GM18508 (cell line): ENCODE measurements at regions not wholly inside any gene's neighbourhood (a gene's known extent, or its start where the extent isn't known, plus 50 kb on each side); places are given as distances from the start of the nearest gene placed in this dataset.
"Not testable (repeated sequence)": the region's sequence is repeated elsewhere in the genome, so short reads cannot be mapped to it uniquely, and the experiment has no call there.

Experiments
- ATAC-seq: cut with Tn5 transposase; IDR thresholded peaks from one replicate; pipeline ENCODE4 v1.9.1; 2021; ENCODE audit warnings: moderate number of reproducible peaks; ENCODE audit not compliant: insufficient read depth, unreplicated experiment

DNA sequence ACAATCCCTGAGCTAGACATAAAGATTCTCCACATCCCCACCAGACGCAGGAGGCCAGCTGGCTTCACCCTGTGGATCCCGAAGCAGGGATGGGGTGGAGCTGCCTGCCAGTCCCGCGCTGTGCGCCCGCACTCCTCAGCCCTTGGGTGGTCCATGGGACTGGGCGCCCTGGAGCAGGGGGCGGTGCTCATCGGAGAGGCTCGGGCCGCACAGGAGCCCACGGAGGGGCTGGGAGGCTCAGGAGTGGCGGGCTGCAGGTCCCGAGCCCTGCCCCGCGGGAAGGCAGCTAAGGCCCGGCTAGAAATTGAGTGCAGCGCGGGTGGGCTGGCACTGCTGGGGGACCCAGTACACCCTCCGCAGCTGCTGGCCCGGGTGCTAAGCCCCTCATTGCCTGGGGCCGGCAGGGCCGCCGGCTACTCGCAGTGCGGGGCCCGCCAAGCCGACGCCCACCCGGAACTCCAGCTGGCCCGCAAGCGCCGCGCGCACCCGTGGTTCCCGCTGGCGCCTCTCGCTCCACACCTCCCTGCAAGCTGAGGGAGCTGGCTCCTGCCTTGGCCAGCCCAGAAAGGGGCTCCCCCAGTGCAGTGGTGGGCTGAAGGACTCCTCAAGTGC lies 1032.2 kb upstream of the PCDH20 start:
- not testable (repeated sequence) for ATAC-seq

- no peak for ATAC-seq
Observed at GRCh38 chr13:62444805-62445204, 1029.2 kb upstream of the PCDH20 start.

GRCh38 chr13:62434081-62434480 lies 1018.4 kb upstream of the PCDH20 start:
- no peak for ATAC-seq

DNA sequence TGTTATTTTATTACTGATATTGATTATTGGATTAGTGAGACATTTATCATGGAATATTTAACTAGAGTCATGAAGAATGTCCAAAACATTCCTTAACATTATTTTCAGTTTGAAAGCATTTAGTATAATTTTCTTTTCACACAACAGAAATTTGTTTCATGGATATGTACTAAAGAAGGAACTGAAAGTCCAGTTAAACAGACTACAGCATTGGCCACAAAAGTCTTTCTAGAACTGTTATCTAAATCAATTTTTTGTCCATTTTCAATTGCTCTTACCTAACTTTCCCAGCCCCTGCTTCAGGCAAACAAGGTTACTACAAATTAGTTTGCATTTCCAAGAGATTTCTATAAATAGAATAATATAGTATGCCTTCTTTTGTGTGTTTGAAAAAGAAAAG lies 1018.0 kb upstream of the PCDH20 start:
- ATAC-seq = no peak

- no peak for ATAC-seq
Observed at GRCh38 chr13:62432906-62433305, 1017.3 kb upstream of the PCDH20 start.

DNA sequence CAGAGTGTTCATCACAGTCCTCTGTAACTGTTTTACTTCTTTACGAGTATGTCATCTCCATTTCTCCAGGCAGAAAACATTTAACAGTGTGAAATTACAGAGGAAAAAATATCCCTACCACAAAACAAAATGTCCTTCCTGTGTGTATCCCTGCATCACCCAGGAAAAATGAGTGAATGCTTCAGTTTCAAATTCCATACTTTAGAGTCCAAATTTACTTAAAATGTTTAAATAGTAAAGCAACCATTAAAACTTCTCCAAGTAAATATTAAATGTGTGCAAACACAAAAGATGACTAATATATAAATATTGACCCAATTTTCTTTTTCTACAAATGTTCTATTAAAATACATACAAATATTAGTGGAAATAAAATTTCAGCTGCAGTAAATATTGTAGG lies 1016.6 kb upstream of the PCDH20 start:
- ATAC-seq = no peak

- ATAC-seq = no peak
Observed at GRCh38 chr13:62431852-62432251, 1016.2 kb upstream of the PCDH20 start.

GRCh38 chr13:62418872-62419271 lies 1003.2 kb upstream of the PCDH20 start:
- ATAC-seq = no peak

DNA sequence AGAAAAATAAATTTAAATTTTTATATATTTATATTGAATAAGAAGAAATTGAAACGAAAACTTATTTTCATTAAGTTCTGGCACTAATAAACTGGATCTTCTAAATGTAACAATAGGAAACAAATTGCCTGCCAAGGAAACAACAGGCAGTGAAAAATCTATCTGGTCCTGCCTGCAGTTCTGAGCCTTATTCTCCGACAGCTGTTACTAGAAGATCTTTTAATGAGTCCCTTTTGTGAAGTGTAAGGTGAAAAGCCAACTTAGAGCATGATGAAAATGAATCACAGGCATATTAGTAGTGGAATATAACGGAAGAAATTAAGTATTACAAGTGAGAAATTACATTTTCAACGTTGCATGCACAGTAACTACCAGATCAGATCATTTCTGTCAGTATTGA lies 1002.7 kb upstream of the PCDH20 start:
- ATAC-seq = no peak

- ATAC-seq = no peak
Observed at GRCh38 chr13:62407871-62408270, 992.2 kb upstream of the PCDH20 start.

GRCh38 chr13:62388515-62388914 lies 972.9 kb upstream of the PCDH20 start:
- no peak for ATAC-seq

DNA sequence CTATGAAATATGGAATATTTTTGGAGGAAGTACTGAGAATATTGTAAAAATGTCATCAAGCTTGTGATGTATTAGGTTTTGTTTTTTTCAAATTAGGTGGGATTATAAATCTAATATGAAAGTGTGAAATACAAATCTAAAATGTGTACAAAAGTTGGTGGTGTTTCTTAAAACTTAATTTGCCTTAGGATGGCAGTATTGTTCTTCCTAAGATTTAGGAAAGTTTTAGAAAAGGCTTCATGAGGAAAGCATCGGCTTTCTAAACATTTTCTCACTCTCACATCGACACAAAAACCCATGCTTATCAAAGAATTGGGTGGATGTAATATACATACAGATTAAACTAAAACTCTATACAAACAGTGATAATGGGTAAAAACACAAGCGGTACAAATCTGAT lies 972.0 kb upstream of the PCDH20 start:
- no peak for ATAC-seq

DNA sequence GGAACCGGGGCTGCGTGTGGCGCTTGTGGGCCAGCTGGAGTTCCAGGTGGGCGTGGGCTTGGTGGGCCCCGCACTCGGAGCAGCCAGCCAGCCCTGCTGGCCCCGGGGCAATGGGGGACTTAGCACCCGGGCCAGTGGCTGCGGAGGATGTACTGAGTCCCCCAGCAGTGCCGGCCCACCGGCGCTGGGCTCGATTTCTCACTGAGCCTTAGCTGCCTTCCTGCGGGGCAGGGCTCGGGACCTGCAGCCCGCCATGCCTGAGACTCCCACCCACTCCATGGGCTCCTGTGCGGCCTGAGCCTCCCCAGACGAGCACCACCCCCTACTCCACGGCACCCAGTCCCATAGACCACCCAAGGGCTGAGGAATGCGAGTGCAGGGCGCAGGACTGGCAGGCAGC lies 963.6 kb upstream of the PCDH20 start:
- not testable (repeated sequence) for ATAC-seq

DNA sequence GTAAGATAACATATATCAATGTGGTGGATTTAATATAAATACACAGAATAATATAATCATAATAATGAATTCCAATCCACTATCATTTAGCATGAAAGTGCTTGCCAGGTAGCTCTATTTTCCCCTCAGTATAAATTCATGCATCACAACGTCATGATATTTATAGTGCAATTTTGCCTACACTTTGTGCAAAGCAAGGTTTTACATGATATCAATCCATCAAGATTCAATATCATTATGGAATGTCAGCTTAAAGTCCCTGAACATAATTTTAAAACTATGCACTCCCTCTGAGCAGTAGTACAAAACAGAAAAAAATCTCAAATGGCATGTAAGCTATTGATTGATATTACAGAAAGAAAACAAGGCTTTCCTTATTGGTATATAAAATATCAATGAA lies 962.2 kb upstream of the PCDH20 start:
- ATAC-seq = no peak

GRCh38 chr13:62375653-62376052 lies 960.0 kb upstream of the PCDH20 start:
- no peak for ATAC-seq

DNA sequence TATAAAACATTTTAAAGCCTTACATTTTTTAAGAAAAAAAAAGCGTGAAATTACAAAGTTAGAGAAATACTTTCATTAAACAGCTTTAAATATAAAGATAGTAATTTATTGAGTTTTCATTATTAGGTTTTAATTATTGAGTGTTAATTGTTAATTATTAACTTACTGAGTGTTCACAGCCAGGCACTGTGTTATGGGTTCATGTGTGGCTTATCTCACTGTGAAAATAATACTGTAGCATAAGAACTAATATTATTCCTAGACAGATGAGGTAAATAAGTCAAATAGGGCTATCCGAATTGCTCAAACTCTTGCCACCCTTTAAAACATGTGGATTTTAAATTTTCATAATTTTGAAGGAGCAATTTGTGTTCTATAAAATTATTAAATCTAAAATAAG lies 956.1 kb upstream of the PCDH20 start:
- no peak for ATAC-seq

GRCh38 chr13:62367971-62368370 lies 952.3 kb upstream of the PCDH20 start:
- not testable (repeated sequence) for ATAC-seq

DNA sequence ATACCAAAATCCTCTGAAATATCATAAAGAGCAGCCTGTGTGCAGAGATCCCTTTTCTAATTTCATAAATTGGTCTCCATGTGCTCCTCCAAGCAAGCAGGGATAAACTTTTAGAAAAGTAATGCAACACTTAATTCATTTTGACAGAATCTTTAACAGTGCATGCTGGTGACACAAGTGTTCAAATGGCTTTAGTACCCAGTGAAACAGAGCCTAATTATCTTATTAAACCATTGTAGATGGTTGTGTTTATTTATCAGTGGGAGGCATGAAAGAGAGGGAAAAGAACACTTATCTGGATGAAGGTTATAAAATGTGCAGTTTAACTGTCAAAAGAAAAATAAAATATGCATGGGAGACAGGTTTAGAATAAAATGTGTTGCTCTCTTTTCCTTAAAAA lies 945.0 kb upstream of the PCDH20 start:
- ATAC-seq = no peak

DNA sequence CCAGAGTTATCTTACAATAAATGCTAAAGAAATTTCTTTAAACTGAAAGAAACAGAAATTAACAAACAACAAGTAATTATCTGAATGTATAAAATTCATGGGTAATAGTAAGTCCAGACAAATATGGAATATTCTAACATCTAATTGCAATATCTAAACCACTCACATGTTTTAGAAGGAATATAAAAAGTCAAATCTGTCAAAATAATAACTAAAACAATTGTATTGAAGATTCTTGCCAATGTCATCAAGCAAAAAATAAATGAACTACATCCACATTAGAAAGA lies 942.9 kb upstream of the PCDH20 start:
- no peak for ATAC-seq

GRCh38 chr13:62357887-62358645 lies 942.4 kb upstream of the PCDH20 start:
- ATAC-seq = no peak

- ATAC-seq = no peak
Observed at GRCh38 chr13:62356977-62357376, 941.3 kb upstream of the PCDH20 start.

GRCh38 chr13:62337109-62337880 lies 921.6 kb upstream of the PCDH20 start:
- no peak for ATAC-seq
